Activated naive CD4-positive, alpha-beta T cell treated with anti-CD3 and anti-CD28 coated beads for 36 hours (primary cell): ENCODE measurements at regions not wholly inside any gene's neighbourhood (a gene's known extent, or its start where the extent isn't known, plus 50 kb on each side); places are given as distances from the start of the nearest gene placed in this dataset.
"Not testable (repeated sequence)": the region's sequence is repeated elsewhere in the genome, so short reads cannot be mapped to it uniquely, and the experiment has no call there.

Experiments used
- CTCF ChIA-PET: fragments of 350-600 bp; sonication (Branson Sonifier 250); formaldehyde crosslinking; loops from one replicate; lab custom pipeline; 2021; ENCODE audit warnings: antibody characterized with exemption; lab: Charles Lee
- DNase-seq: peaks from one replicate; pipeline ENCODE4 v3.0.0-alpha.2; 2020
- H3K27ac Mint-ChIP-seq: one replicate; pipeline ENCODE4 v1.8.0; 2021; ENCODE audit warnings: mild to moderate bottlenecking, mixed read lengths
- H3K27me3 Mint-ChIP-seq: one replicate; pipeline ENCODE4 v1.8.0; 2021; ENCODE audit warnings: low read depth, mixed read lengths
- H3K36me3 Mint-ChIP-seq: one replicate; pipeline ENCODE4 v1.8.0; 2021; ENCODE audit warnings: low read depth, mixed read lengths
- H3K4me1 Mint-ChIP-seq: one replicate; pipeline ENCODE4 v1.8.0; 2021; ENCODE audit warnings: low read depth, mixed read lengths
- H3K4me3 Mint-ChIP-seq: one replicate; pipeline ENCODE4 v1.8.0; 2021; ENCODE audit warnings: mild to moderate bottlenecking, moderate library complexity, mixed read lengths
- H3K9me3 Mint-ChIP-seq: one replicate; pipeline ENCODE4 v1.8.0; 2021; ENCODE audit warnings: mixed read lengths
- intact Hi-C: fragments of 100-400 bp; cut with micrococcal nuclease; formaldehyde crosslinking; loops from one replicate; pipeline ENCODE4 v1.15.1; 2023

DNA sequence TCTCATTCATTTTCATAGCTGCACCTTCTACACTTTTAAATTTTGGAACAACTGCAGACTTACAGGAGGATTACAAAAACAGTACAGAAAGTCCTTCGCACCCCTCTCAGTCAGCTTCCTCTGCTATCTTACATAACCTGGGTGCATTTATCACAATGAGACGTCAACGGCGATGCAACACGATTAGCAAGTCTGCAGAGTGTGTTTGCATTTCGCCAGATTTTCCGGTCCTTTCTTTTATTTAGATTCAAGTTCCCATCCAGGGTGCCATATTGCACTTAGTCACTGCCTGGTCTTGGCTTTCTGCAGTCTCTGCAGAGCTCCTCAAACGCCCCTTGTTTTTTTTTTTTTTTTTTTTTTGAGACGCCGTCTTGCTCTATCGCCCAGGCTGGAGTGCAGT lies 85.9 kb downstream of the ASMT start:
- H3K27ac Mint-ChIP-seq, result no peak overlapping the region
- DNase-seq, result no peak
- intact Hi-C loops, result no loop called here
- no peak overlapping the region for H3K4me3 Mint-ChIP-seq
- H3K9me3 Mint-ChIP-seq, result peaks cover 16% of the 10 kb centered on the region
- H3K36me3 Mint-ChIP-seq, result peaks cover 21% of the 10 kb centered on the region
- CTCF ChIA-PET, result no interaction called here
- no peaks in the 10 kb centered on the region for H3K27me3 Mint-ChIP-seq
- H3K4me1 Mint-ChIP-seq, result no peaks in the 10 kb centered on the region

DNA sequence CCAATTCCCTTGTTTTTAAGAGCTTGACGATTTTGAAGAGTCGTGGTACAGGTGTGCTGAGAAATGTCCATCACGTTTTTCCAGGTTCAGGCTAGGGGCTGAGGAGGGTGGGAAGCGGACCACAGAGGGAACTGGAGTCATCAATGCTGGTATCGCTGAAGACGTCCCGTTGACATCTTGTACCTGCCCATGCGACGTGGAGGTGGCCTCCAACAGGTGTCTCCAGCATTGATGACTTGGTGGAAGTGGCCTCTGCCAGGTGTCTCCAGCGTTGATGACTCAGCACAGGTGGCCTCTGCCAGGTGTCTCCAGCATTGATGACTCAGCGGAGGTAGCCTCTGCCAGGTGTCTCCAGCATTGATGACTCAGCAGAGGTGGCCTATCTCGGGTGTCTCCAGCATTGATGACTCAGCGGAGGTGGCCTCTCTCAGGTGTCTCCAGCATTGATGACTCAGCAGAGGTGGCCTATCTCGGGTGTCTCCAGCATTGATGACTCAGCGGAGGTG lies 86.6 kb downstream of the ASMT start:
- H3K36me3 Mint-ChIP-seq, result peaks cover 16% of the 10 kb centered on the region
- H3K27me3 Mint-ChIP-seq, H3K4me1 Mint-ChIP-seq, H3K27ac Mint-ChIP-seq, DNase-seq, H3K4me3 Mint-ChIP-seq, CTCF ChIA-PET, intact Hi-C loops: not testable (repeated sequence)
- H3K9me3 Mint-ChIP-seq, result peaks cover 12% of the 10 kb centered on the region

DNA sequence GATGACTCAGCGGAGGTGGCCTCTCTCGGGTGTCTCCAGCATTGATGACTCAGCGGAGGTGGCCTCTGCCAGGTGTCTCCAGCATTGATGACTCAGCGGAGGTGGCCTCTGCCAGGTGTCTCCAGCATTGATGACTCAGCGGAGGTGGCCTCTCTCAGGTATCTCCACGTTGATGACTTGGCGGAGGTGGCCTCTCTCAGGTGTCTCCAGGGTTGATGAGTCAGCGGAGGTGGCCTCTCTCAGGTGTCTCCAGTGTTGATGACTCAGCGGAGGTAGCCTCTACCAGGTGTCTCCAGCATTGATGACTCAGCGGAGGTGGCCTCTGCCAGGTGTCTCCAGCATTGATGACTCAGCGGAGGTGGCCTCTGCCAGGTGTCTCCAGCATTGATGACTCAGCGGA lies 87.3 kb downstream of the ASMT start:
- H3K4me3 Mint-ChIP-seq, H3K27ac Mint-ChIP-seq, H3K27me3 Mint-ChIP-seq, CTCF ChIA-PET, H3K4me1 Mint-ChIP-seq, intact Hi-C loops, DNase-seq, H3K9me3 Mint-ChIP-seq: not testable (repeated sequence)
- H3K36me3 Mint-ChIP-seq, result peaks cover 13% of the 10 kb centered on the region

DNA sequence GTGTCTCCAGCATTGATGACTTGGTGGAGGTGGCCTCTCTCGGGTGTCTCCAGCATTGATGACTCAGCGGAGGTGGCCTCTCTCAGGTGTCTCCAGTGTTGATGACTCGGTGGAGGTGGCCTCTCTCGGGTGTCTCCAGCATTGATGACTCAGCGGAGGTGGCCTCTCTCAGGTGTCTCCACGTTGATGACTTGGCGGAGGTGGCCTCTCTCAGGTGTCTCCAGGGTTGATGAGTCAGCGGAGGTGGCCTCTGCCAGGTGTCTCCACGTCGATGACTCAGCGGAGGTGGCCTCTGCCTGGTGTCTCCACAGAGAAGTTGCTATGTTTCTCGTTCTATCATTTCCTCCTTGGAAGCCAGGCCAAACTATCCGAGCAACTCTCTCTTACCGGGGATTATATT lies 87.7 kb downstream of the ASMT start:
- H3K27me3 Mint-ChIP-seq, H3K9me3 Mint-ChIP-seq, DNase-seq, intact Hi-C loops, CTCF ChIA-PET, H3K27ac Mint-ChIP-seq, H3K4me1 Mint-ChIP-seq, H3K4me3 Mint-ChIP-seq: not testable (repeated sequence)
- peaks cover 13% of the 10 kb centered on the region for H3K36me3 Mint-ChIP-seq

DNA sequence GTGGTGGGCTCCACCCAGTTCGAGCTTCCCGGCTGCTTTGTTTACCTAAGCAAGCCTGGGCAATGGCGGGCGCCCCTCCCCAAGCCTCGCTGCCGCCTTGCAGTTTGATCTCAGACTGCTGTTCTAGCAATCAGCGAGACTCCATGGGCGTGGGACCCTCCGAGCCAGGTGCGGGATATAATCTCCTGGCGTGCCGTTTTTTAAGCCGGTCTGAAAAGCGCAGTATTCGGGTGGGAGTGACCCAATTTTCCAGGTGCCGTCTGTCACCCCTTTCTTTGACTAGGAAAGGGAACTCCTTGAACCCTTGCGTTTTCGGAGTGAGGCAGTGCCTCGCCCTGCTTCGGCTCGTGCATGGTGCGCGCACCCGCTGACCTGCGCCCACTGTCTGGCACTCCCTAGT lies 94.4 kb downstream of the ASMT start:
- H3K27me3 Mint-ChIP-seq, H3K36me3 Mint-ChIP-seq, H3K4me3 Mint-ChIP-seq, DNase-seq, H3K9me3 Mint-ChIP-seq, H3K4me1 Mint-ChIP-seq, CTCF ChIA-PET, intact Hi-C loops, H3K27ac Mint-ChIP-seq: not testable (repeated sequence)

DNA sequence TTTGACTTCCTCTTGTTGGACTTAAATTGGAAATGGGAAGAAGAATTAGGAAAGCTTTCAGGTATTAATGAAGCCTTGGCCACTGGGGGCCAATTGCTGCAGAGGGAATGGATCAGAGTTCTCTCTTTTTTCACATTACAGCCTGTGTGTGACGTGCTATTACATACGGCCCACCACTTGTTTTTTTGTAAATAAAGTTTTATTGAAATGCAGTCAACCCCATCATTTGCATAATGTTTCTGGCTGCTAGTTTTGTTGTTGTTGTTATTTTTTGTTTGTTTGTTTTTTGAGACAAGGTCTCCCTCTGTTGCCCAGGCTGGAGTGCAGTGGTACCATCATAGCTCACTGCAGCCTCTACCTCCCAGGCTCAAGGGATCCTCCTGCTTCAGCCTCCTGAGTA lies 98.4 kb downstream of the ASMT start:
- Mint-ChIP-seq H3K4me1 (peaks cover 2% of the 10 kb centered on the region), H3K4me3 (no peak overlapping the region), H3K36me3 (peaks cover 13% of the 10 kb centered on the region), H3K27ac (no peak overlapping the region), H3K9me3 (no peaks in the 10 kb centered on the region), H3K27me3 (no peaks in the 10 kb centered on the region)
- intact Hi-C loops, result no loop called here
- CTCF ChIA-PET, result no interaction called here
- no peak for DNase-seq

DNA sequence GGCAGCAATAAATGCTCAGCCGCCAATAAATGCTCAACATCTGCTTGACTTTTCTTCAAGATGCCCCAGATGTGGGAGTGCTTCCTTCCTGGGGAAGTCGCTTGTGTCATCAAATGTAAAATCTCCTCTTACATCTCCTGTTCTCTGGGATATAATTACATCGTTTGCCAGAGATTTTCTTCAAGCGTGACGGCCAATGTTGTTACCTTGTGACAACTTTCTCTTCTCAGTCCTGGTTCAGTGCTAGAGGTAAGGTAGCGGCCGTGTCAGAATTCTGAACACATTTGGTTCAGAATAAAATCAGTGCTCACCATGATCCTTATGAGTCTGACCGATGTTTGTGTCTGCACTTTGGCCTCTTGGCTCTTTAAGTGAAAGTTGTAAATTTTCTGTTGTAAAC lies 102.5 kb downstream of the ASMT start:
- intact Hi-C loops, result no loop called here
- CTCF ChIA-PET, result no interaction called here
- H3K27ac Mint-ChIP-seq, result no peak overlapping the region
- H3K27me3 Mint-ChIP-seq, result no peaks in the 10 kb centered on the region
- H3K9me3 Mint-ChIP-seq, result peaks cover 2% of the 10 kb centered on the region
- H3K4me1 Mint-ChIP-seq, result peaks cover 2% of the 10 kb centered on the region
- H3K4me3 Mint-ChIP-seq, result no peak overlapping the region
- H3K36me3 Mint-ChIP-seq, result peaks cover 15% of the 10 kb centered on the region
- DNase-seq, result no peak

DNA sequence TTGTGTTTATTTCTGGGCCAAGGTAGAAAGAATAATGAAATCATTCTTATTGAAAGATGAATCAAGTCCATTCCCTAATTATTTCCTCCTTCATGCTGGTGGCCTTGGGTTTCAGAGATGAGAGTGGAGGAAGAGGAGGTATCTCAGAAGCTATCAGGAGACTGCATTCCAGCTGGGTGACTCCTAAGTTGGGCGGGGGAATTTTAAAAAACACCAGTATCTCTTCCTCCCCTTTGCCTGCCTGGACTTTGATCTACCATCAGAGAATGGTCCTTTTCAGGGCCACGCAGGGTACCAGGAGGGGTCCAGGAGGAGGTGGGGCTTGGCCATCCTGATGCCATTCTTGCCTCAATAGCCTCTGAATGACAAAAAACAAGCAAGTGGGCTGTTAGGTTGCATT lies 104.4 kb downstream of the ASMT start:
- intact Hi-C loops, result no loop called here
- H3K36me3 Mint-ChIP-seq, result peaks cover 12% of the 10 kb centered on the region
- no peak overlapping the region for H3K27ac Mint-ChIP-seq
- CTCF ChIA-PET, result no interaction called here
- DNase-seq, result no peak
- H3K27me3 Mint-ChIP-seq, result no peaks in the 10 kb centered on the region
- H3K4me3 Mint-ChIP-seq, result no peak overlapping the region
- H3K4me1 Mint-ChIP-seq, result no peaks in the 10 kb centered on the region
- peaks cover 2% of the 10 kb centered on the region for H3K9me3 Mint-ChIP-seq

DNA sequence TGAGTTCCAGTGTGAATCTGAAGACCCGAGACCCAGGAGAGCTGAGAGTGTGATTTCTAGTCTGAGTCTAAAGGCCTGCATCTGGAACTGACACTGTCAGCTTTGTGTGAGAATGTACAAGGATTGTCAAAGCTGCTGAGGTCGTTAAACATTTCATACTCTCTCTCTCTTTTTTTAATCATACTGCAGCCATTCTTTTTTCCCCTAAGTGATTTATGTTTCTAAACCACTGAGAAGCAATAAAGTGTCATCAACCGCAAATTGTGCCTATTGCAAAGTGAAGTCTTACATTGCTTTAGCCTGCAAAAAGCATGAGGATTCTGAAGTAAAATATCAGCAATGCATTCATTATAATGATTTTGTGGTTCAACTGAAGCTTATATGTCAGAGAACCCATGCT lies 106.0 kb downstream of the ASMT start:
- Mint-ChIP-seq H3K9me3 (peaks cover 2% of the 10 kb centered on the region), H3K4me3 (no peak overlapping the region), H3K27ac (no peak overlapping the region), H3K27me3 (no peaks in the 10 kb centered on the region), H3K36me3 (peaks cover 13% of the 10 kb centered on the region), H3K4me1 (no peaks in the 10 kb centered on the region)
- CTCF ChIA-PET, result no interaction called here
- no peak for DNase-seq
- intact Hi-C loops, result no loop called here

DNA sequence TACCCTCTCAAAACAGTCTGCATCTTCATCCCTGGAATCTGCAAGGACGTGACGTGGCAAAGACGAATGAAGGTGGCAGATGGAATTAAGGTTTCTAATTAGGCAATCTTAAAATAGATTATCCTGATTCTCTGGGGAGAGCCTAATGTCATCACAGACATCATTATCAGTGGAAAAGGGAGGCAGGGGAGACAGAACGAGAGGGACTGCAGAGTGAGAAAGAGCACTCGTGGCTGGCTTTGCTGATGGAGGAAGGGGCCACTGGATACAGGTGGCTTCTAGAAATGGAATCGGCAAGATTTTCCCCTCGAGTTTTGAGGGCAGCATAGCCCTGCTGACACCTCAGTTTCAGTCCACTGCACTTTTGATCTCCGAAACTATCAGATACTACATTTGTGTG lies 110.6 kb downstream of the ASMT start:
- no peak for DNase-seq
- Mint-ChIP-seq H3K4me3 (no peak overlapping the region), H3K27me3 (no peaks in the 10 kb centered on the region), H3K27ac (no peak overlapping the region), H3K36me3 (peaks cover 23% of the 10 kb centered on the region), H3K9me3 (peaks cover 8% of the 10 kb centered on the region), H3K4me1 (no peaks in the 10 kb centered on the region)
- intact Hi-C loops, result no loop called here
- CTCF ChIA-PET, result no interaction called here

DNA sequence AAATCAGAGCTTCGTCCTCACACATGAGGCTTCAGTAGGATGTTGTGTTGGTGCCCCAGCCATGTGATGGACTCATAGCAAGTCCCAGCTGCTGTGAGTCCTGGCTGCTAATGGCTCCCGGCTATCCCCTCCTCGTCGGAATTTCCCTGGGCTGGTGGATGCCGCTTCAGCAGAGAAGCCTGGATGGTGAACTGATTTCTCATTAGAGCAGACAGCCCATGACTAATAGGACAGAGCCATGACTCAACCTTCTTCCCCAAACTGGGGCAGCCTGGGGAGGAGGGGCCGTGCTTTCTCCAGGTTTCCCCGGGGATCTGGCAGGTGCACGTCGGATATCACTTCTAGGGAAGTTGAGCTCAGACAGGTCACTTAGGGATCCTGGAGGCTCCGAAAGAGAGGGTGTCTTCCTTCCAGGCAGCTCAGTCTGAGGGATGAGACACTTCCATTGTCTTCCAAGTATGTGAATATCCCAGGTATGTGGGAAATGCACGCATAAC lies 112.7 kb downstream of the ASMT start:
- H3K36me3 Mint-ChIP-seq, result peaks cover 19% of the 10 kb centered on the region
- no peak overlapping the region for H3K27ac Mint-ChIP-seq
- no peak overlapping the region for H3K4me3 Mint-ChIP-seq
- peaks cover 6% of the 10 kb centered on the region for H3K9me3 Mint-ChIP-seq
- no peaks in the 10 kb centered on the region for H3K27me3 Mint-ChIP-seq
- intact Hi-C loops, result no loop called here
- no peak for DNase-seq
- CTCF ChIA-PET, result no interaction called here
- H3K4me1 Mint-ChIP-seq, result no peaks in the 10 kb centered on the region

DNA sequence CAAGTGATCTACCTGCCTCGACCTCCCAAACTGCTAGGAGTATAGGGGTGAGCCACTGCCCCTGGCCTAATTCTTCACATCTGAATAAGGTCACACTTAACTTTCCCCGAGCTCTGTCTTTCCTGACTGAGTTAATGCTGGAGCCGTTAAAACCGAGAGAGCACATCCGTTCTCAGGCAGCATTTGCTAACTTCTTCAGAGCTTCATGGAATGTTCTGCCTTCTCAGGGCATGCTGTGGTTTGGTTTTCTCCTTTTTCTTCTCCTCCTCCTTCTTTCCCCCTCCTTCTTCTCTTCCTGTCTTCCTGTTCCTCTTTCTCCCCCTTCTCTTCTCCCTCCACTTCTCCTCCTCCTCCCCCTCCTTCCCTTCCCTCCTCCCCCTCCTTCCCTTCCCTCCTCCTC lies 119.9 kb downstream of the ASMT start:
- intact Hi-C loops, result no loop called here

DNA sequence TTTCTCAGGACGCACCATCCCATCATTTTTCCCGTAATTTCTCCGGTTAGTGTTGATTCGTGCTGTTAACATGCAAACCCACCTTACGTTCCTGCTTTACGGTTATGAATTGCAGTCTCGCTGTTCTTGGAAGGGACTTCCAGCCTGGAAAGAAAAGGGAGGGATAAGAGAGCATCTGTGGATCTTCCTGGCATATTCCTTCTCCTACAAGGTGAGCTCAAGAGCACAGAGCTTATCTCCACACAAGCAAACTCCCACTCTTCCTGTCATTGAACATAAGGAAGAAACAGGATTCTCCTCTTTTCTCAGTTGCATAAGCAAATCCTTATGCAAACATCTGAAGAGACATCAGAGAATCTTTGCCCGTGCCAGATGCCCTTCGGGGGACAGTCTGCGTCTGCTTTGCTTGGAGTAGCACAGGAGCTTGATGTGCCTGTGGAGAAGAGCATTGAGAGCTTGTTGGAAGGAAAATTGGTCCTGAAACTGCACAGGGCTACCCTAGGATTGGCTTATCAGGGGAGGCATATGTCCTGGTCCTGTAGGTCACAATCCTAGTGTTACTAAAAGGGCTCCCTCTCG lies 127.0 kb downstream of the ASMT start:
- CTCF ChIA-PET, result no interaction called here
- no peak overlapping the region for H3K27ac Mint-ChIP-seq
- H3K4me3 Mint-ChIP-seq, result no peak overlapping the region
- peaks cover 56% of the 10 kb centered on the region for H3K36me3 Mint-ChIP-seq
- intact Hi-C loops, result no loop called here
- no peaks in the 10 kb centered on the region for H3K27me3 Mint-ChIP-seq
- no peaks in the 10 kb centered on the region for H3K4me1 Mint-ChIP-seq
- H3K9me3 Mint-ChIP-seq, result peaks cover 29% of the 10 kb centered on the region
- DNase-seq, result no peak

More for the DNA sequence above, 119.9 kb downstream of the ASMT start:
- H3K4me1 Mint-ChIP-seq, result no peaks in the 10 kb centered on the region
- peaks cover 13% of the 10 kb centered on the region for H3K36me3 Mint-ChIP-seq
- H3K9me3 Mint-ChIP-seq, result peaks cover 2% of the 10 kb centered on the region
- no peak overlapping the region for H3K27ac Mint-ChIP-seq
- H3K27me3 Mint-ChIP-seq, result no peaks in the 10 kb centered on the region
- no peak for DNase-seq
- CTCF ChIA-PET, result no interaction called here
- H3K4me3 Mint-ChIP-seq, result no peak overlapping the region
